IMR-90 (cell line): ENCODE measurements at regions not wholly inside any gene's neighbourhood (a gene's known extent, or its start where the extent isn't known, plus 50 kb on each side); places are given as distances from the start of the nearest gene placed in this dataset.

Experiments
- ATAC-seq: fragments of 200-7000 bp; cut with Tn5 transposase; 2 replicates; pipeline ENCODE4 v1.9.1; 2020; ENCODE audit warnings: low read depth, mild to moderate bottlenecking, moderate library complexity
- BruUV-seq: library from RNA; stranded (reverse); fragments of 400-500 nt; replicated peaks from 2 replicates; lab custom pipeline; 2021; lab: Mats Ljungman, UMichigan
- CTCF ChIA-PET: fragments of 300-600 bp; formaldehyde crosslinking; extraction: SDS; loops from one replicate; lab custom pipeline; 2021; ENCODE audit warnings: antibody characterized with exemption; lab: Yijun Ruan, JAX
- POLR2A ChIA-PET: fragments of 300-600 bp; sonication (Branson Sonifier 250); formaldehyde crosslinking; loops from one replicate; lab custom pipeline; 2022; ENCODE audit warnings: antibody characterized with exemption; ENCODE audit not compliant: unreplicated experiment; lab: Charles Lee
- DNase-seq: peaks from one replicate; pipeline ENCODE4 v3.0.0; 2013
- H2AFZ ChIP-seq: replicated peaks from 2 replicates; pipeline ENCODE3; 2013; ENCODE audit warnings: low read length, mild to moderate bottlenecking; ENCODE audit not compliant: poor library complexity
- H2AK5ac ChIP-seq: 2 replicates; pipeline ENCODE4 v1.6.1; 2013; ENCODE audit warnings: low read depth, low read length, inconsistent platforms
- H2AK9ac ChIP-seq: replicated peaks from 2 replicates; pipeline ENCODE3; 2013; ENCODE audit warnings: mild to moderate bottlenecking, low read depth, low read length, moderate library complexity; ENCODE audit not compliant: poor library complexity
- H2BK120ac ChIP-seq: 2 replicates; pipeline ENCODE4 v1.6.1; 2013; ENCODE audit warnings: low read depth, low read length, inconsistent platforms
- H2BK15ac ChIP-seq: 3 replicates; pipeline ENCODE4 v1.6.1; 2013; ENCODE audit warnings: low read depth, low read length, inconsistent platforms
- H2BK20ac ChIP-seq: 2 replicates; pipeline ENCODE4 v1.6.1; 2013; ENCODE audit warnings: low read depth, mild to moderate bottlenecking, inconsistent platforms, low read length, moderate library complexity
- H2BK5ac ChIP-seq: 2 replicates; pipeline ENCODE4 v1.6.1; 2013; ENCODE audit warnings: mild to moderate bottlenecking, low read depth, low read length, inconsistent platforms; ENCODE audit not compliant: poor library complexity, severe bottlenecking
- H3K14ac ChIP-seq: replicated peaks from 2 replicates; pipeline ENCODE4 v1.6.1; 2013; ENCODE audit warnings: low read depth, low read length, inconsistent platforms
- H3K18ac ChIP-seq: 2 replicates; pipeline ENCODE4 v1.6.1; 2013; ENCODE audit warnings: low read depth, low read length, control low read depth
- H3K23ac ChIP-seq: 2 replicates; pipeline ENCODE4 v1.6.1; 2013; ENCODE audit warnings: low read depth, low read length, inconsistent platforms
- H3K27ac ChIP-seq: 2 replicates; pipeline ENCODE4 v1.5.1; 2013; ENCODE audit warnings: mild to moderate bottlenecking, control low read depth, low read length; ENCODE audit not compliant: insufficient read depth
- H3K27me3 ChIP-seq: 2 replicates; pipeline ENCODE4 v1.6.1; 2013; ENCODE audit warnings: low read length; ENCODE audit not compliant: control insufficient read depth, insufficient read depth
- H3K36me3 ChIP-seq: 2 replicates; pipeline ENCODE4 v1.6.1; 2013; ENCODE audit warnings: low read length, mixed read lengths; ENCODE audit not compliant: control insufficient read depth, insufficient read depth
- H3K4ac ChIP-seq: 2 replicates; pipeline ENCODE4 v1.6.1; 2013; ENCODE audit warnings: low read depth, low read length, inconsistent platforms
- H3K4me1 ChIP-seq: 2 replicates; pipeline ENCODE4 v1.6.1; 2013; ENCODE audit warnings: low read length, mixed read lengths; ENCODE audit not compliant: control insufficient read depth, insufficient read depth
- H3K4me2 ChIP-seq: 2 replicates; pipeline ENCODE4 v1.6.1; 2013; ENCODE audit warnings: low read depth, mild to moderate bottlenecking, control low read depth, low read length, moderate library complexity
- H3K4me3 ChIP-seq: 2 replicates; pipeline ENCODE4 v1.5.1; 2013; ENCODE audit warnings: low read depth, mild to moderate bottlenecking, control low read depth, low read length, moderate library complexity; ENCODE audit not compliant: insufficient read depth
- H3K56ac ChIP-seq: 2 replicates; pipeline ENCODE4 v1.6.1; 2013; ENCODE audit warnings: low read length, inconsistent platforms; ENCODE audit not compliant: insufficient read depth; ENCODE audit errors: extremely low read depth
- H3K79me1 ChIP-seq, 2 experiments: 2 replicates each; pipeline ENCODE4 v1.6.1; 2013; ENCODE audit warnings: low read length in 2 of 2, inconsistent platforms in 1 of 2, low read depth in 1 of 2
- H3K9ac ChIP-seq: 2 replicates; pipeline ENCODE4 v1.6.1; 2013; ENCODE audit warnings: low read depth, low read length, control low read depth
- H3K9me1 ChIP-seq: 2 replicates; pipeline ENCODE4 v1.6.1; 2013; ENCODE audit warnings: low read length, inconsistent platforms; ENCODE audit not compliant: insufficient read depth
- H3K9me3 ChIP-seq: 2 replicates; pipeline ENCODE4 v1.6.1; 2013; ENCODE audit warnings: low read length; ENCODE audit not compliant: control insufficient read depth, insufficient read depth
- H4K20me1 ChIP-seq: 2 replicates; pipeline ENCODE4 v1.6.1; 2013; ENCODE audit warnings: low read length, inconsistent platforms; ENCODE audit not compliant: insufficient read depth
- H4K5ac ChIP-seq: 2 replicates; pipeline ENCODE4 v1.6.1; 2013; ENCODE audit warnings: mild to moderate bottlenecking, low read depth, low read length, control low read depth
- H4K8ac ChIP-seq, 2 experiments: 2 replicates each; pipeline ENCODE4 v1.6.1; 2013; ENCODE audit warnings: low read depth in 2 of 2, low read length in 2 of 2, control low read depth in 1 of 2, inconsistent platforms in 1 of 2
- H4K91ac ChIP-seq: 2 replicates; pipeline ENCODE4 v1.6.1; 2013; ENCODE audit warnings: low read depth, low read length, inconsistent platforms; ENCODE audit not compliant: insufficient read depth
- BHLHE40 ChIP-seq: fragments of 150-350 bp; IDR thresholded peaks from 2 replicates; pipeline ENCODE4 v1.6.1; 2016; ENCODE audit warnings: mild to moderate bottlenecking, low read depth, low read length
- CEBPB ChIP-seq: IDR thresholded peaks from 2 replicates; pipeline ENCODE4 v1.6.1; 2012; ENCODE audit warnings: low read depth, low read length, improper control_type of control experiment
- CHD1 ChIP-seq: IDR thresholded peaks from 2 replicates; pipeline ENCODE4 v1.6.1; 2012; ENCODE audit warnings: low read depth, low read length, improper control_type of control experiment
- CTCF ChIP-seq: conservative IDR thresholded peaks from 2 replicates; pipeline ENCODE4 v1.5.1; 2012; ENCODE audit warnings: mild to moderate bottlenecking, low read depth, low read length, improper control_type of control experiment
- FOS ChIP-seq: fragments of 150-350 bp; IDR thresholded peaks from 2 replicates; pipeline ENCODE4 v1.6.1; 2016; ENCODE audit warnings: low read depth, low read length
- MAFK ChIP-seq: IDR thresholded peaks from 2 replicates; pipeline ENCODE4 v1.6.1; 2012; ENCODE audit warnings: low read depth, low read length, improper control_type of control experiment
- MAZ ChIP-seq: IDR thresholded peaks from 2 replicates; pipeline ENCODE4 v1.6.1; 2012; ENCODE audit warnings: low read depth, mild to moderate bottlenecking, low read length, improper control_type of control experiment, moderate library complexity, borderline replicate concordance
- MXI1 ChIP-seq: IDR thresholded peaks from 2 replicates; pipeline ENCODE4 v1.6.1; 2012; ENCODE audit warnings: low read depth, mild to moderate bottlenecking, low read length, moderate library complexity, borderline replicate concordance
- NFE2L2 ChIP-seq: fragments of 150-350 bp; IDR thresholded peaks from 2 replicates; pipeline ENCODE4 v1.6.1; 2016; ENCODE audit warnings: low read depth, mild to moderate bottlenecking, low read length
- POLR2A ChIP-seq: IDR thresholded peaks from 2 replicates; pipeline ENCODE4 v1.6.1; 2012; ENCODE audit warnings: mild to moderate bottlenecking, low read depth, low read length
- RAD21 ChIP-seq: IDR thresholded peaks from 2 replicates; pipeline ENCODE4 v1.6.1; 2012; ENCODE audit warnings: low read length, improper control_type of control experiment
- RCOR1 ChIP-seq: IDR thresholded peaks from 2 replicates; pipeline ENCODE4 v1.6.1; 2012; ENCODE audit warnings: mild to moderate bottlenecking, low read length, improper control_type of control experiment; ENCODE audit not compliant: insufficient replicate concordance
- RFX5 ChIP-seq: IDR thresholded peaks from 2 replicates; pipeline ENCODE4 v1.8.0; 2012; ENCODE audit warnings: low read depth, mild to moderate bottlenecking, low read length, moderate library complexity
- SMC3 ChIP-seq: fragments of 150-350 bp; IDR thresholded peaks from 2 replicates; pipeline ENCODE4 v1.6.1; 2016; ENCODE audit warnings: low read depth, mild to moderate bottlenecking, antibody characterized with exemption, low read length, moderate library complexity
- USF2 ChIP-seq: fragments of 150-350 bp; IDR thresholded peaks from 2 replicates; pipeline ENCODE4 v1.6.1; 2017; ENCODE audit warnings: mild to moderate bottlenecking, antibody characterized with exemption, low read length, low read depth
- dilution Hi-C: fragments of 300-500 bp; cut with HindIII; formaldehyde crosslinking; loops from one replicate; pipeline ENCODE4 v1.14.3; 2018; ENCODE audit warnings: low sequenced_read_pairs; ENCODE audit not compliant: unreplicated experiment
- in situ Hi-C: fragments of 300-500 bp; cut with MboI; formaldehyde crosslinking; loops from 3 replicates; pipeline ENCODE4 v1.14.3; 2019; ENCODE audit warnings: low sequenced_read_pairs, inconsistent platforms, mixed read lengths
- intact Hi-C: fragments of 100-400 bp; cut with micrococcal nuclease; formaldehyde crosslinking; loops from 2 replicates; pipeline ENCODE4 v1.10.0; 2022
- TF ChIP-seq, protein P1 (sequence below): fragments of 150-350 bp; IDR thresholded peaks from 2 replicates; pipeline ENCODE4 v1.6.1; 2016; ENCODE audit warnings: low read depth, mild to moderate bottlenecking, low read length, moderate library complexity, borderline replicate concordance

DNA sequence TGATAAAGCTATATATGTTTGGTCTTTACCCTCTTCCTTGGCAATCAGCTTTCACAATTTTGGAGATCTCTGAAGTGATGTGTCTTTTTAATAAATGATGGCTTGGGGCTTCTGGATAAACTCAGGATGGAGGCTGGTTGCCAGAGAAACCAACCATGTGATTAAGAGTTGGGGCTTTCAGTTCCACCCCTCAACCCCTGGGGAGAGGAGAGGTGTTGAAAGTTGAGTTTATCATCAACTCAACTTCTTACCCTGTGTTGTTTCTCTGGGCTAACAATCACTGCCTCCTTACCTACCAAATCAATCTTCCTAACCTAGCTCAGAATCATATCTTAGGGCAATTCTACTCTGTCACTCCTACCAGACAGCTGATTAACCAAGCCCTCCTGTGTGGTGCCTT, 735.8 kb downstream of the ZPLD1 start:
- no peak overlapping the region for H2AK9ac ChIP-seq
- H3K4ac ChIP-seq = no peak overlapping the region
- ATAC-seq = no peak
- H3K14ac ChIP-seq = no peak overlapping the region
- H3K27ac ChIP-seq = no peak overlapping the region
- H4K8ac ChIP-seq = no peak overlapping the region
- in situ Hi-C loops = no loop called here
- no TSS peak for BruUV-seq
- H3K9ac ChIP-seq = no peak overlapping the region
- dilution Hi-C loops = no loop called here
- H4K5ac ChIP-seq = no peak overlapping the region
- no peaks in the 10 kb centered on the region for H3K27me3 ChIP-seq
- no peaks in the 10 kb centered on the region; the same call in 1 of the 2 replicates for H3K9me3 ChIP-seq
- no peaks in the 10 kb centered on the region for H3K36me3 ChIP-seq
- H3K4me1 ChIP-seq = no peaks in the 10 kb centered on the region
- H3K4me2 ChIP-seq = no peak overlapping the region
- H4K91ac ChIP-seq = no peak overlapping the region
- H3K79me1 ChIP-seq = no peaks in the 10 kb centered on the region
- H2AK5ac ChIP-seq = no peak overlapping the region
- ChIA-PET CTCF (no interaction called here), POLR2A (no interaction called here)
- H2AFZ ChIP-seq = no peak overlapping the region
- H3K18ac ChIP-seq = no peak overlapping the region
- no peaks in the 10 kb centered on the region for H4K20me1 ChIP-seq
- no peak overlapping the region for H3K4me3 ChIP-seq
- intact Hi-C loops = no loop called here
- no peak overlapping the region for H2BK5ac ChIP-seq
- H3K9me1 ChIP-seq = no peaks in the 10 kb centered on the region
- no peak for DNase-seq
- TF ChIP-seq POLR2A (no peak), MXI1 (no peak), CEBPB (no peak), RCOR1 (no peak), CHD1 (no peak), MAFK (no peak), FOS (no peak), USF2 (no peak), RFX5 (no peak), SMC3 (no peak), BHLHE40 (no peak), RAD21 (no peak), CTCF (no peak), NFE2L2 (no peak), MAZ (no peak)
- TF ChIP-seq, protein P1, sequence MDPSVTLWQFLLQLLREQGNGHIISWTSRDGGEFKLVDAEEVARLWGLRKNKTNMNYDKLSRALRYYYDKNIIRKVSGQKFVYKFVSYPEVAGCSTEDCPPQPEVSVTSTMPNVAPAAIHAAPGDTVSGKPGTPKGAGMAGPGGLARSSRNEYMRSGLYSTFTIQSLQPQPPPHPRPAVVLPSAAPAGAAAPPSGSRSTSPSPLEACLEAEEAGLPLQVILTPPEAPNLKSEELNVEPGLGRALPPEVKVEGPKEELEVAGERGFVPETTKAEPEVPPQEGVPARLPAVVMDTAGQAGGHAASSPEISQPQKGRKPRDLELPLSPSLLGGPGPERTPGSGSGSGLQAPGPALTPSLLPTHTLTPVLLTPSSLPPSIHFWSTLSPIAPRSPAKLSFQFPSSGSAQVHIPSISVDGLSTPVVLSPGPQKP = no peak
- no peak overlapping the region for H2BK15ac ChIP-seq
- H2BK20ac ChIP-seq = no peak overlapping the region
- H3K56ac ChIP-seq = no peak overlapping the region
- H2BK120ac ChIP-seq = no peak overlapping the region
- H3K23ac ChIP-seq = no peak overlapping the region
